Endothelial cell of umbilical vein (primary cell): ENCODE measurements at regions not wholly inside any gene's neighbourhood (a gene's known extent, or its start where the extent isn't known, plus 50 kb on each side); places are given as distances from the start of the nearest gene placed in this dataset.

Experiments
- BruUV-seq: library from RNA; stranded (reverse); fragments of 400-500 nt; replicated peaks from 2 replicates; lab custom pipeline; 2021; lab: Mats Ljungman, UMichigan
- CTCF ChIA-PET: fragments of 300-600, 350-600 bp; sonication (Branson Sonifier 250); formaldehyde crosslinking; loops from one replicate; lab custom pipeline; 2021; ENCODE audit warnings: antibody characterized with exemption, inconsistent platforms; lab: Charles Lee
- POLR2A ChIA-PET: fragments of 300-600, 350-600 bp; sonication (Branson Sonifier 250); formaldehyde crosslinking; loops from one replicate; lab custom pipeline; 2021; ENCODE audit warnings: antibody characterized with exemption, inconsistent platforms; lab: Charles Lee
- DNase-seq: peaks from one replicate; pipeline ENCODE4 v3.0.0-alpha.2; 2011; ENCODE audit warnings: low read depth, low spot score
- FAIRE-seq: peaks from 2 replicates; lab custom pipeline; 2011; peaks lifted over from hg19 to GRCh38; lab: Jason Lieb, UNC
- H2AFZ ChIP-seq: 2 replicates; pipeline ENCODE4 v1.6.0; 2012; ENCODE audit warnings: low read depth, low read length, control low read depth, inconsistent platforms
- H3K27ac ChIP-seq: 2 replicates; pipeline ENCODE4 v1.5.1; 2011; ENCODE audit warnings: low read depth, mild to moderate bottlenecking, control low read depth, low read length, moderate library complexity; ENCODE audit not compliant: insufficient read depth
- H3K27me3 ChIP-seq, 2 experiments: 2 replicates each; pipeline versions ENCODE4 v1.6.0 to v1.6.1; 2011; ENCODE audit warnings: low read length in 2 of 2, mixed read lengths in 1 of 2; ENCODE audit not compliant: control insufficient read depth in 2 of 2, insufficient read depth in 2 of 2
- H3K36me3 ChIP-seq, 2 experiments: 2 replicates in 1 of 2; 3 replicates in 1 of 2; pipeline ENCODE4 v1.5.1; 2011; ENCODE audit warnings: low read length in 2 of 2, mild to moderate bottlenecking in 1 of 2, moderate library complexity in 1 of 2; ENCODE audit not compliant: control insufficient read depth in 2 of 2, insufficient read depth in 2 of 2; ENCODE audit errors: extremely low read depth in 1 of 2
- H3K4me1 ChIP-seq: 3 replicates; pipeline ENCODE4 v1.5.1; 2011; ENCODE audit warnings: mild to moderate bottlenecking, low read length; ENCODE audit not compliant: control insufficient read depth, insufficient read depth; ENCODE audit errors: extremely low read depth
- H3K4me2 ChIP-seq: 2 replicates; pipeline ENCODE4 v1.6.1; 2011; ENCODE audit warnings: low read length, control low read depth, mixed read lengths; ENCODE audit not compliant: insufficient read depth
- H3K4me3 ChIP-seq, 3 experiments: fragments of 200-600 bp in 1 of 3; sonication (generic), shearing (Covaris generic) in 1 of 3; replicated peaks in 1 of 3; 2 replicates each; pipeline ENCODE4 v1.5.1; 2011 to 2016; ENCODE audit warnings: control low read depth in 3 of 3, low read length in 3 of 3, mild to moderate bottlenecking in 2 of 3, inconsistent platforms in 1 of 3, low read depth in 1 of 3, moderate library complexity in 1 of 3; ENCODE audit not compliant: insufficient read depth in 1 of 3
- H3K79me2 ChIP-seq: 2 replicates; pipeline ENCODE4 v1.6.0; 2012; ENCODE audit warnings: low read length, inconsistent platforms; ENCODE audit not compliant: control insufficient read depth, insufficient read depth
- H3K9ac ChIP-seq: replicated peaks from 2 replicates; pipeline ENCODE3; 2011; ENCODE audit warnings: low read length, control low read depth; ENCODE audit not compliant: insufficient read depth; ENCODE audit errors: extremely low read depth
- H3K9me1 ChIP-seq: replicated peaks from 3 replicates; pipeline ENCODE4 v1.6.0; 2011; ENCODE audit warnings: mild to moderate bottlenecking, low read length; ENCODE audit not compliant: control insufficient read depth, insufficient read depth; ENCODE audit errors: extremely low read depth
- H3K9me3 ChIP-seq: replicated peaks from 2 replicates; pipeline ENCODE4 v1.5.1; 2012; ENCODE audit warnings: low read length, inconsistent platforms; ENCODE audit not compliant: control insufficient read depth, insufficient read depth
- H4K20me1 ChIP-seq: replicated peaks from 2 replicates; pipeline ENCODE3; 2011; ENCODE audit warnings: mild to moderate bottlenecking, low read length; ENCODE audit not compliant: control insufficient read depth, insufficient read depth; ENCODE audit errors: extremely low read depth
- CTCF ChIP-seq, 2 donors: IDR thresholded peaks; 1 replicate in 1 of 2; 2 replicates in 1 of 2; pipeline ENCODE4 v1.5.1; 2011; ENCODE audit warnings: low read length in 2 of 2, mild to moderate bottlenecking in 2 of 2, moderate library complexity in 2 of 2, control low read depth in 1 of 2, inconsistent platforms in 1 of 2, low read depth in 1 of 2; ENCODE audit not compliant: insufficient read depth in 1 of 2; ENCODE audit errors: extremely low read depth in 1 of 2
- EZH2 ChIP-seq: IDR thresholded peaks from 2 replicates; pipeline ENCODE4 v1.6.1; 2012; ENCODE audit warnings: borderline replicate concordance, low read depth, mild to moderate bottlenecking, moderate library complexity, low read length, inconsistent platforms; ENCODE audit not compliant: severe bottlenecking
- FOS ChIP-seq: IDR thresholded peaks from 2 replicates; pipeline ENCODE4 v1.6.1; 2011; ENCODE audit warnings: mild to moderate bottlenecking, low read length, moderate library complexity, borderline replicate concordance; ENCODE audit not compliant: insufficient read depth
- GATA2 ChIP-seq: IDR thresholded peaks from 2 replicates; pipeline ENCODE4 v1.7.0; 2011; ENCODE audit warnings: low read depth, mild to moderate bottlenecking, moderate library complexity, mixed read lengths, low read length; ENCODE audit not compliant: insufficient read length, insufficient read depth
- JUN ChIP-seq: IDR thresholded peaks from 2 replicates; pipeline ENCODE4 v1.6.1; 2011; ENCODE audit warnings: borderline replicate concordance, low read depth; ENCODE audit not compliant: insufficient read length, insufficient read depth
- MAX ChIP-seq: IDR thresholded peaks from 2 replicates; pipeline ENCODE4 v1.6.1; 2011; ENCODE audit not compliant: insufficient read depth, insufficient read length
- MYC ChIP-seq: IDR thresholded peaks from one replicate; pipeline ENCODE4 v1.6.1; 2011; ENCODE audit warnings: mild to moderate bottlenecking, low read depth, low read length
- POLR2A ChIP-seq: IDR thresholded peaks from 2 replicates; pipeline ENCODE4 v1.6.1; 2012; ENCODE audit warnings: low read depth, mild to moderate bottlenecking, control low read depth, low read length
- POLR2AphosphoS5 ChIP-seq: IDR thresholded peaks from 2 replicates; pipeline ENCODE4 v1.6.1; 2012; ENCODE audit warnings: low read depth, mild to moderate bottlenecking, control low read depth, low read length, moderate library complexity; ENCODE audit not compliant: insufficient read depth
- dilution Hi-C: fragments of 300-500 bp; cut with MboI; formaldehyde crosslinking; loops from one replicate; pipeline ENCODE4 v1.15.0; 2019; ENCODE audit warnings: low sequenced_read_pairs; ENCODE audit not compliant: extremely low pct_ligation_motif_present
- intact Hi-C: fragments of 100-400 bp; cut with micrococcal nuclease; formaldehyde crosslinking; loops from one replicate; pipeline ENCODE4 v1.10.0; 2022

- Histone ChIP-seq H3K4me3 (no peak overlapping the region), H3K79me2 (no peaks in the 10 kb centered on the region), H3K4me1 (no peaks in the 10 kb centered on the region), H3K4me2 (no peak overlapping the region), H3K9me3 (no peaks in the 10 kb centered on the region), H3K27me3 (peaks cover 32 to 37% of the 10 kb centered on the region in 2 experiments), H4K20me1 (no peaks in the 10 kb centered on the region), H3K36me3 (no peaks in the 10 kb centered on the region), H3K27ac (no peak overlapping the region), H3K9ac (no peak overlapping the region), H3K9me1 (no peaks in the 10 kb centered on the region), H2AFZ (no peak overlapping the region)
- CTCF ChIA-PET, result no interaction called here
- DNase-seq, result no peak
- dilution Hi-C loops, result no loop called here
- intact Hi-C loops, result no loop called here
- BruUV-seq, result no TSS peak
- POLR2A ChIA-PET, result no interaction called here
- FAIRE-seq, result no peak
- TF ChIP-seq EZH2 (peak; percentile 73), MAX (no peak), GATA2 (no peak), POLR2AphosphoS5 (no peak), JUN (no peak), MYC (no peak)
Measured at GRCh38 chr9:113687680-113688371, 188.3 kb upstream of the ZNF618 start.

GRCh38 chr9:113690055-113690740 is 185.9 kb upstream of the ZNF618 start:
- POLR2A ChIA-PET, result no interaction called here
- BruUV-seq, result no TSS peak
- no peak overlapping the region for H3K4me3 ChIP-seq
- H3K27me3 ChIP-seq, result peaks cover 44 to 45% of the 10 kb centered on the region in 2 experiments
- DNase-seq (no peak), FAIRE-seq (no peak)
- no peak overlapping the region for H2AFZ ChIP-seq
- no peaks in the 10 kb centered on the region for H3K4me1 ChIP-seq
- no peak overlapping the region for H3K9ac ChIP-seq
- no peaks in the 10 kb centered on the region for H3K36me3 ChIP-seq
- no peak overlapping the region for H3K27ac ChIP-seq
- H3K4me2 ChIP-seq, result no peak overlapping the region
- TF ChIP-seq POLR2A (no peak), JUN (no peak), POLR2AphosphoS5 (no peak), MAX (no peak), FOS (no peak), MYC (no peak), CTCF (IDR thresholded peaks at IDR 0.05; ENCODE audit: extremely low read depth in 1 of 2, insufficient read depth in 1 of 2, low read depth in 1 of 2, low read length in 2 of 2) (no peak), EZH2 (no peak), GATA2 (no peak)
- H4K20me1 ChIP-seq, result no peaks in the 10 kb centered on the region
- no peaks in the 10 kb centered on the region for H3K9me3 ChIP-seq
- intact Hi-C loops (no loop called here), dilution Hi-C loops (no loop called here)
- CTCF ChIA-PET, result no interaction called here
- H3K9me1 ChIP-seq, result no peaks in the 10 kb centered on the region
- H3K79me2 ChIP-seq, result no peaks in the 10 kb centered on the region
